HG03460 (cell line): ENCODE measurements at regions not wholly inside any gene's neighbourhood (a gene's known extent, or its start where the extent isn't known, plus 50 kb on each side); places are given as distances from the start of the nearest gene placed in this dataset.
"Not testable (repeated sequence)": the region's sequence is repeated elsewhere in the genome, so short reads cannot be mapped to it uniquely, and the experiment has no call there.

Experiments
- ATAC-seq: cut with Tn5 transposase; IDR thresholded peaks from one replicate; pipeline ENCODE4 v1.9.1; 2021; ENCODE audit not compliant: unreplicated experiment

DNA sequence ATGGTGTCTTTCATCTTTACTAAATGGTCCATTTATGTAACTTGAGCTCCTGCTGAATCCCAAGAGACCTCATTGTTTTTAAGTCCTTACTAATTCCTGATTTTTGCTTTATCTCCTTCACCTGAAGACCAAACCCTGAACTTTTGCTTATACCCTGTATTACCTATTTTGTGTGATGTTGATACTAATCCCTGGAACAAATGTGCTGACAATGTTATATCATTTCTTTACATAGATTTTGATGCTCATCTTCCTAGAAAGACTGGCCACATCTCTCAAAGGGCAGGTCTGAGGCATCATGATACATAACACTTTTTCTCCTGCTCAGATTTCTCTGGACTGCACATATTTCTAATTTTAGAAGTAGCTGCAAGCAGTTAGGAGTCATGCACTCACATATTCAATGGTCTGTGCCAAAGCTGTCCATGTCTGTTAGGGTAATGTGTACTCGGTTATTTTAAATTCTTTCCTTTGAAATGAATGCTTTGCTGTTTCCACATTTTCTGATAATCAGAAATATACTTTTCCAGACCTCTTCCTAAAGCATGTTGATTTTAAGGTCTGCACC, 427.9 kb upstream of the HNRNPA3 start:
- no peak for ATAC-seq

DNA sequence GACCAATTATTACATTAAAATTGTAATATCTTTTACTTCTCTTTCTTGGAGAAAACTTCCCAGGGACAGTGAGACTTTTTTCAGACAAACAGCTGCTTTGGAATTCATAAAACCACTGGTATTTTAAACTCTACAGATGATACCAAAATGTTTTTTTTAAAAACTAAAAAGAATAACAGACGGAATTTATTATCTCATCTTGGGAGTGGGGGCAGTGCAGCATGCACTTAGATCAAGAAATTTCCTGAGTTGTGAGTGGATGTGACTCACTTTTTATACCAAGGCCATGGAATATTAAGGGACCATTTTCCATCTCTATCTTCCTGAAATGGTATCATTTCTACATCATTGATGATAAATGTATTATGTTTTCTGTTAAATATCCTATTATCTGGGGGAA, 422.8 kb upstream of the HNRNPA3 start:
- no peak for ATAC-seq

- ATAC-seq: no peak
Observed at GRCh38 chr2:176790468-176790867, 422.1 kb upstream of the HNRNPA3 start.

GRCh38 chr2:176793792-176794191, 418.8 kb upstream of the HNRNPA3 start:
- ATAC-seq: no peak

GRCh38 chr2:176794392-176794791, 418.2 kb upstream of the HNRNPA3 start:
- no peak for ATAC-seq

- no peak for ATAC-seq
Observed at GRCh38 chr2:176795823-176796222, 416.8 kb upstream of the HNRNPA3 start.

GRCh38 chr2:176796677-176797076, 415.9 kb upstream of the HNRNPA3 start:
- not testable (repeated sequence) for ATAC-seq

- no peak for ATAC-seq
Observed at GRCh38 chr2:176804392-176804791, 408.2 kb upstream of the HNRNPA3 start.

- no peak for ATAC-seq
Observed at GRCh38 chr2:176805345-176805744, 407.2 kb upstream of the HNRNPA3 start.

- no peak for ATAC-seq
Observed at GRCh38 chr2:176812246-176812775, 400.3 kb upstream of the HNRNPA3 start.

DNA sequence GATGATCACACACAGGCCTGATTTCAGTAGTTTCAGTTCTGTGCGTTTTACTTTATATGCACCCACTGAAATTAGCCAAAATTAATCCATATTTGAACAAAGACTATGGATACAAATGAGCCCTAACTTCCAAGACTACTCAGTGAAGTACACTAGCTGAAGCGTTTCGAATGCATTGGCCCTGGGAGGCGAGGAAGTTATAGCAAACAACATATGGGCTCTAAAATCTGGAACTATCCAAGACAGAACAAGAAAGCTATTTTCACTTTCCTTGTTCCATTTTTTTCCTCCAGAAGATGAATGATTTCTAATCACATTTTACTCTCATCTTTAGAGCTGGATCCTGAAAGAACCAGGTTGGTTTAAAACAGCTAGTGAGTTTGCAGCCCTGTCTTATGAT, 399.4 kb upstream of the HNRNPA3 start:
- ATAC-seq: no peak

DNA sequence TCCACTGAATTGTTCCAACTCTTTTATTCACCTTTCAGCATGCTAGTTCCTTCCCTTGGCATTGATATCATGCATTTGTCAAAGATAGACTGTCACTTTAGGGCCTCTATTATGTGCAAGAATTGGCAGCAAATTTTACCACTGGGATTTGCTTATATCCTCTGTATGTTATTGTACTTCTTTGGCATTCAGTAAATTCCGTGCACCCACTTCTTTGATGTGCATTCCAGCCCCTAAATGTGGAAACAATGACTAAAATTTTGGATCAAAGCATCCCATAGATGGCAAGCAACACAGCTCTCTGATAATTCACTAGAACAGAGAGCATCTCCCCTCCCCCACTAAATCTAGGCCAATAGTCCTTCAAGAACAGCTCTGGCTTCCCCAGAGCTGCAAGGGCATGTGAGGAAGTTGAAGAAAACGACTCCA, 399.0 kb upstream of the HNRNPA3 start:
- no peak for ATAC-seq

- ATAC-seq: no peak
Observed at GRCh38 chr2:176814274-176814673, 398.3 kb upstream of the HNRNPA3 start.

GRCh38 chr2:176814740-176815367, 397.7 kb upstream of the HNRNPA3 start:
- peak; percentile 65 for ATAC-seq

GRCh38 chr2:176817061-176817565, 395.5 kb upstream of the HNRNPA3 start:
- no peak for ATAC-seq

DNA sequence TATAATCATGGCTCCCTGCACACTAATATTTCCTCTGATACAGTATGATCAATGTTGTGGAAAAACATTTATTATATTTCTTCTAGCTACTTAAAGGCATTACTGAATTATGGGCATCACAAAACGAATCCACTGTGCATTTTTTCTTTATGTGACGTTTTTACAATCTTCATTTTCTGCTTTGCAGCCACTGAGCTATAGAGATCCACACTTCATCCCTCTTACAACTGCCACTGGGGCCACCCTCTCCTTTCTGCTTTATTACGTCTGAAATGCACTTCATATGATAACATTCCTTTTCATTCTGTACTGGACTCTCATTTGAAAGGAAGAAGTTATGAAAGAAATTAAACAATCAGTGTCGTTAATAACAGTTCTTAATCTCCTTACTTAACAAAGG, 394.5 kb upstream of the HNRNPA3 start:
- no peak for ATAC-seq

DNA sequence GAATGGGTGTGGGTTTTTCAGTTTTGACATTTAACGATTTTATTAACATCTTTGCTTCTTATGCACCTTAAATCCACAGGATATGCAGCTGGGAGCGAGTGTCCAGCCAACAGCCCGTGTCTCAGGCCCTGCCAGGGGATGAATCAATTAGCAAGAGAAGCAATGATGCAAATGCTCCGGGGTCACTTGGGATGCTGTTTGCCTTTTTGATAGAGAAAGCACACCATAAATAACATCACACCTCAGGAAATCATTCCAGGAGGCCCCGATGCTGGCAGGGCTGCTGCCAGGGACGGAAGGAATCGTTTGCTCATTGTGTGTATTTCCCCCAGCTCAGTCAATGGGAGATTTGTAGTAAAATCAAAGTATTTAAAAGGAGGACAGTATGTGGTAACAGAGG, 394.0 kb upstream of the HNRNPA3 start:
- ATAC-seq: no peak

DNA sequence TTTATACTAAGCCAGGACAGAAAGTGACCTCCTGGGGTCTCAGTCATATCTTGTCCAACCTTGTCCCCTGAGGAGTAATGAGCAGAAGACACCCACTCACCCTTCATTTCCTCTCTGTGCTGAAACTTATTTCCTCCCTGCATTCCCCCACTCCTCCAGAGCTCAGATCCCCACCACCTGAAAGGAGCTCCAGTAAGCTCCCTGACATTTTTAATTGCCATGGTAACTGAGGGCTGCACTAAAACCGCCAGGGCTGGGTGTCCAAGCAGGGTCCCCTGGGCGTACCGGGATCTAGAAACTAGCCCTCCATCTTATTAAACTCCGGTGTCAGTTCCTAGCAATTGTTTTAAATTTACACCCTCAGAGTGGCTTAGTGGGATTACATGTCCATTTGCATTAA, 393.3 kb upstream of the HNRNPA3 start:
- ATAC-seq: no peak

- ATAC-seq: no peak
Observed at GRCh38 chr2:176820371-176820932, 392.1 kb upstream of the HNRNPA3 start.

GRCh38 chr2:176821350-176821749, 391.2 kb upstream of the HNRNPA3 start:
- ATAC-seq: no peak

GRCh38 chr2:176822060-176822459, 390.5 kb upstream of the HNRNPA3 start:
- no peak for ATAC-seq

GRCh38 chr2:176826356-176826755, 386.2 kb upstream of the HNRNPA3 start:
- no peak for ATAC-seq
